ENCODE measurements at regions not wholly inside any gene's neighbourhood (a gene's known extent, or its start where the extent isn't known, plus 50 kb on each side); places are given as distances from the start of the nearest gene placed in this dataset.
A peak's percentile ranks its signal among the peaks of the same experiment; 100 is the strongest.

DNA sequence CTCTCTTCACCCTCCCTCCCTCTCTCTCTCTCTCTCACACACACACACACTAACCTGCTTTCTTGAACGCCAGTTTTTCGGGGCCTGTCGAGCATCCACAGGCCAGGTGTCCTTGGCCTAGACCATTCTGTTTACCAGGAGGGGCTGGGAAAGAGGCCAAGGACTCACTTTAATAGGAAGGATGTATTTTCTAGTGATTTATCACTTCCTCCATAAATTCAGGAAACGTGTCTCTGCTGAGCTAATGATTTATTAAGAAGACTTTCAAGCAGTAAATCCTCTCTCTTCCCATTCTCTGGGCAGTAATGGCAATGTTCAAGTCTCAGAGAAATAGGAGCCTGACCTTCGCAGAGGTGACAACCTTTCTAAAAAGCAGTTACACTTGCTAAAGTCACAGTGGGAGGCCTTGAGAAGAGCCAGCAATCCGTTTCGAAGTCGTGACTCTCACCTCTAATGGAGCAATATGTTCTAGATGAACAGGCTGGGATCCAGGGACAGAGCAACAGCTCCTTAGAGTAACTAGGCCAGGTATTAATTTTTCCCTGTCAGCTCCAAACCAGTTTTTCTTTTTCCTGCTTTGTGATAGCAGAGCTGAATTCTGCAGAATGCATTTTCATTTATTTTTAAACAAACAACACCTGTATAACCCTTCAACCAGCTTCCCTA is 1357.5 kb upstream of the SORCS1 start:
- WGBS (ENCODE audit: insufficient coverage, insufficient read length), result 100% methylated on average over 1 of the region's 8 CpGs

DNA sequence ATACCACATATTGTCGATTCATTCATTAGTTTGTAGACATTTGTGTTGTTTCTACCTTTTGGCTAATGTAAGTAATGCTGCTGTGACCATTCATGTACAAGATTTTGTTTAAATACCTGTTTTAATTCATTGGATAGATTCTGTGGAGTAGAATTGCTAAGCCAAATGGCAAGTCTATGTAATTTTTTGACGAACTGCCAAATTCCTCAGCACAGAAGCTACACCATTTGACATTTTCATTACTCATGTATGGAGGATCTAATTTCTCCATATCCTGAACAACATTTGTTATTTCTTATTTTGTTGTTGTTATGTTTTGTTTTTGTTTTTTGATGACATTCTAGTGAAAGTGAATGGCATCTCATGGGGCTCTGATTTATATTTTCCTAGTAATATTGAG is 1351.3 kb upstream of the SORCS1 start:
- H3K27ac ChIP-seq (ENCODE audit: low read length), result no peak overlapping the region
- no peak overlapping the region for H3K4me3 ChIP-seq (ENCODE audit: low read length)
- WGBS (ENCODE audit: insufficient coverage, insufficient read length), result no CpG with 5 or more reads among the region's 2 CpGs
- H3K9me3 ChIP-seq (ENCODE audit: control insufficient read depth, insufficient read depth, low read length), result no peaks in the 10 kb centered on the region; the same call in 1 of the 2 replicates
- no peaks in the 10 kb centered on the region for H3K36me3 ChIP-seq (ENCODE audit: control insufficient read depth, insufficient read depth, low read length)
- H3K27me3 ChIP-seq (ENCODE audit: control insufficient read depth, insufficient read depth, low read length), result no peaks in the 10 kb centered on the region
- no peak for DNase-seq (ENCODE audit: low read depth, low spot score)
- H3K4me1 ChIP-seq (ENCODE audit: control insufficient read depth, insufficient read depth, low read length), result no peaks in the 10 kb centered on the region

More for the DNA sequence above, 1357.5 kb upstream of the SORCS1 start:
- no peak overlapping the region for H3K4me3 ChIP-seq (ENCODE audit: low read length)
- no peaks in the 10 kb centered on the region for H3K27me3 ChIP-seq (ENCODE audit: control insufficient read depth, insufficient read depth, low read length)
- H3K4me1 ChIP-seq (ENCODE audit: control insufficient read depth, insufficient read depth, low read length), result no peaks in the 10 kb centered on the region
- no peak for DNase-seq (ENCODE audit: low read depth, low spot score)
- no peaks in the 10 kb centered on the region; the same call in 1 of the 2 replicates for H3K9me3 ChIP-seq (ENCODE audit: control insufficient read depth, insufficient read depth, low read length)
- H3K36me3 ChIP-seq (ENCODE audit: control insufficient read depth, insufficient read depth, low read length), result no peaks in the 10 kb centered on the region
- H3K27ac ChIP-seq (ENCODE audit: low read length), result no peak overlapping the region

DNA sequence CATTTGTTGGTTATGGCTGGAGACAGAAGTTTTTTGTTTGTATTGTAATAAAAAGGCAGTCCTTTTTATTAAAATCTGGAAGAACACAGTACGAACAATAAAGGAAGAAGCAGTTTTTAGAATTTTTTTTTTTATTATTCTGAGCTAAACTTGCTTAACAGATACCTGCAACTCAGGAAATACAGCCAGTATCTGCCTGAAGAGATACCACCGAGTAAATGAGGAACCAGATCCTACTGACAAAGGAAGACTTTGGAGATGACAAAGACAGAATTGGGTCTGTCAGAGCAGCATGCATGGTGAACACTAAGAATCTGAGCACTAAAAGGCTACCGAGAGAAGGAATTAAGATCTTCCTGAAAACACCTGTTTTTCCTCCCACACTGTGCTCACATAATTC is 1335.9 kb upstream of the SORCS1 start:
- no peak overlapping the region for H3K4me3 ChIP-seq (ENCODE audit: low read length)
- H3K36me3 ChIP-seq (ENCODE audit: control insufficient read depth, insufficient read depth, low read length), result no peaks in the 10 kb centered on the region
- no peak overlapping the region for H3K27ac ChIP-seq (ENCODE audit: low read length)
- H3K27me3 ChIP-seq (ENCODE audit: control insufficient read depth, insufficient read depth, low read length), result no peaks in the 10 kb centered on the region
- H3K4me1 ChIP-seq (ENCODE audit: control insufficient read depth, insufficient read depth, low read length), result no peaks in the 10 kb centered on the region
- WGBS (ENCODE audit: insufficient coverage, insufficient read length), result no CpG with 5 or more reads among the region's 3 CpGs
- no peaks in the 10 kb centered on the region; the same call in 1 of the 2 replicates for H3K9me3 ChIP-seq (ENCODE audit: control insufficient read depth, insufficient read depth, low read length)
- DNase-seq (ENCODE audit: low read depth, low spot score), result no peak

DNA sequence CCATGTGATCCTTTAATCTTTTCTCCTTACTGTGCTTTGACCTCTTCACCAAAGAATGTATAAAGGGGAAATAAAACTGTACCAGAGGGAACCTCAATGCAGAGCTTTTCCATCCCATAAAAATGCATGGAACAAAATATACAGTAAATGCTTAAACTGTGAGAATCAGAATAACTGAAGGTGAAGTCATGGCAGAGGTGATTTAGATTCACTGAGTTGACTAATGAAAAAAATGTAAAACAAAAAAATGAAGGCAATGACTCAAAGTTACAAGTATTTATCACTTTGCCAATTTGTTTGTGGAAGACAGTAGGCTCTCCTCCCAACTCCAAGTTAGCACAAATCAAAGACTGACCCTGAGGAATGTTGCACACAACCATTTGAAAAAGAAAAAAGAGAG is 1331.6 kb upstream of the SORCS1 start:
- no peaks in the 10 kb centered on the region for H3K36me3 ChIP-seq (ENCODE audit: control insufficient read depth, insufficient read depth, low read length)
- H3K4me3 ChIP-seq (ENCODE audit: low read length), result no peak overlapping the region
- DNase-seq (ENCODE audit: low read depth, low spot score), result no peak
- H3K27ac ChIP-seq (ENCODE audit: low read length), result no peak overlapping the region
- H3K9me3 ChIP-seq (ENCODE audit: control insufficient read depth, insufficient read depth, low read length), result no peaks in the 10 kb centered on the region
- H3K4me1 ChIP-seq (ENCODE audit: control insufficient read depth, insufficient read depth, low read length), result no peaks in the 10 kb centered on the region
- H3K27me3 ChIP-seq (ENCODE audit: control insufficient read depth, insufficient read depth, low read length), result no peaks in the 10 kb centered on the region

DNA sequence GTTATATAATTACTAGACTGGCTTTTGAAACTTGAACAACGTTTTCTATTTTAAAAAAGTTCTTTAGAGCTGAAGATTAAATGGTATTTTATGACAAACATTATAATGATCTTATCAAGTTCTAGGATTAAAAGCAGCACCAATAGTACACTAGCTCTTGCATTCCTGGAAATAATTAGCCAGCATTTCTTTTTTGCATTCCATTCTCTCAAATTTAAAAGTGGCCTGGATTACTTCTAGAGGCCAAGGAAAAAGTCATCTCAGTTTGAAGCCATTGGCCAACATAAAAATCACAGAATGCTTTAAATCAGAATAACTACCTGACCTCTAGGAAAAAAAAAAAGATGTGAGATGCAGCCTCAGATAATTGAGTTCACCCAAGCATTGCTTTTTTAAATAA is 1326.4 kb upstream of the SORCS1 start:
- DNase-seq (ENCODE audit: low read depth, low spot score), result no peak
- H3K27me3 ChIP-seq (ENCODE audit: control insufficient read depth, insufficient read depth, low read length), result no peaks in the 10 kb centered on the region
- no peaks in the 10 kb centered on the region for H3K36me3 ChIP-seq (ENCODE audit: control insufficient read depth, insufficient read depth, low read length)
- no peak overlapping the region for H3K27ac ChIP-seq (ENCODE audit: low read length)
- H3K4me3 ChIP-seq (ENCODE audit: low read length), result no peak overlapping the region
- no peaks in the 10 kb centered on the region for H3K4me1 ChIP-seq (ENCODE audit: control insufficient read depth, insufficient read depth, low read length)
- no peaks in the 10 kb centered on the region; the same call in 1 of the 2 replicates for H3K9me3 ChIP-seq (ENCODE audit: control insufficient read depth, insufficient read depth, low read length)
- no CpG with 5 or more reads among the region's 1 CpG for WGBS (ENCODE audit: insufficient coverage, insufficient read length)

DNA sequence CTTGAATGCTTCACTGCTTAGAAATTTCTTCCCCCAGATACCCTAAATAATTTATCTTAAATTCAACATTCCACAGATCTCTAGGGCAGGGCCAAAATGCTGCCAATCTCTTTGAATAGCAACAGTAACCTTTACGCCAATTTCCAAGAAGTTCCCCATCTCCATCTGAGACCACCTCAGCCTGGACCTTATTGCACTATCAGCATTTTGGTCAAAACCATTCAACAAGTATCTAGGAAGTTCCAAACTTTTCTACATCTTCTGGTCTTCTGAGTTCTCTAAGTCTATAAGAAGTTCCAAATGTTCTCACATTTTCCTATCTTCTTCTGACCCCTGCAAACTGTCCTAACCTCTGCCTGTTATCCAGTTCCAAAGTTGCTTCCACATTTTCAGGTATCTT is 1306.9 kb upstream of the SORCS1 start:
- WGBS (ENCODE audit: insufficient coverage, insufficient read length), result no CpG with 5 or more reads among the region's 1 CpG
- no peaks in the 10 kb centered on the region for H3K36me3 ChIP-seq (ENCODE audit: control insufficient read depth, insufficient read depth, low read length)
- no peak for DNase-seq (ENCODE audit: low read depth, low spot score)
- peaks cover 1% of the 10 kb centered on the region; the same call in 1 of the 2 replicates for H3K9me3 ChIP-seq (ENCODE audit: control insufficient read depth, insufficient read depth, low read length)
- H3K4me1 ChIP-seq (ENCODE audit: control insufficient read depth, insufficient read depth, low read length), result no peaks in the 10 kb centered on the region
- H3K4me3 ChIP-seq (ENCODE audit: low read length), result no peak overlapping the region
- H3K27me3 ChIP-seq (ENCODE audit: control insufficient read depth, insufficient read depth, low read length), result peaks cover 2% of the 10 kb centered on the region; the same call in 1 of the 2 replicates
- no peak overlapping the region for H3K27ac ChIP-seq (ENCODE audit: low read length)

DNA sequence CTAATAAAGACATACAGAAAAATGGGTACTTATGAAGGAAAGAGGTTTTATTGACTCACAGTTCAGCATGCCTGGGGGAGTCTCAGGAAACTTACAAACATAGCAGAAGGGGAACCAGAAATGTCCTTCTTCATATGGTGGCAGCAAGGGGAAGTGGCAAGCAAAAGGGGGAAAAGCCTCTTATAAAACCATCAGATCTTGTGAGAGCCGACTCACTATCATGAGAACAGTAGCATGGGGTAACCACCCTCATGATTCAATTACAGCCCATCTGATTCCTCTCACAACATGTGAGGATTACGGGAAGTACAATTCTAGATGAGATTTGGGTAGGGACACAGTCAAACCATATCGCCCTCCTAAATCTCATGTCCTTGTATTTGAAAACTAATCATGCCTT is 1305.4 kb upstream of the SORCS1 start:
- peaks cover 1% of the 10 kb centered on the region; the same call in 1 of the 2 replicates for H3K9me3 ChIP-seq (ENCODE audit: control insufficient read depth, insufficient read depth, low read length)
- no CpG with 5 or more reads among the region's 3 CpGs for WGBS (ENCODE audit: insufficient coverage, insufficient read length)
- no peaks in the 10 kb centered on the region for H3K36me3 ChIP-seq (ENCODE audit: control insufficient read depth, insufficient read depth, low read length)

DNA sequence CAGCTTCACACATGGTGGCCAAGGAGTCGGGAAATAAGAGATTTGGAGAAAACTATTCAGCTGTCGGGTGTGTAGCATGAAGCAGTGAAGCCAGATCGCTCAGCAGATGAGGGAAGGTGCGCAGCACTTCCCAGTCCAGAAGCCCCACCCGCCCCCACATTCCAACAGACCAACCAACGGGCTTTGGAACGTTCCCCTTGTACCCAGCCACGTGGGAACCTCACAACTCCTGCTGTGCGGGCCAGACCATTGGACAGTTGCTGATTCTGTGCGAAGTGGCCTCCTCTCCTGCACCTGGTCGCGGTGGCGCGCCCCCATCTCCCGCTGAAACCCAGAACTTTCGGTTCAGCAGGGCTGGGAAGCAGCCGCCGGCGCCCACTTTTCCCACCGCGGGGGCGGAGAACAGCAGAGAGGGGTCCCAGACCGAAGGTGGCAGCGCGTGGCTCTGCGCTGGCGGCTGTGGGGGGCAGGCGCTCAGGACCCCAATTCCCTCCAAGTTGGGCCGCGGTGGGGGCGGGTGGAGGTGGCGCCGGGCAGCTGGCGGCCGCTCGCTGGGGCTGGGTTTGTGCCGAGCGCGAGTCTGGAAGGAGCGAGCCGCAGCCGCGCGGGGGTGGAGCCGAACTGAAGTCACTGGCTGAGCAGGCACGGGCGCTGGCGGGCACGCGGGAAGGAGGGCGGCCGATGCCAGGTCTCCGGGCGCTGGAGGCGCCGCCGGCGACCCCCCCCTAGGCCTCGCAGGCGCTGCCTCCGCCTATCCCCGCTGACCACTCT is 1301.5 kb upstream of the SORCS1 start:
- DNase-seq (ENCODE audit: low read depth, low spot score), result no peak
- Histone ChIP-seq H3K4me3 (ENCODE audit: low read length) (peak overlapping the region; percentile 32; the same call in 1 of the 2 replicates), H3K9me3 (ENCODE audit: control insufficient read depth, insufficient read depth, low read length) (peaks cover 1% of the 10 kb centered on the region; the same call in 1 of the 2 replicates), H3K4me1 (ENCODE audit: control insufficient read depth, insufficient read depth, low read length) (no peaks in the 10 kb centered on the region), H3K36me3 (ENCODE audit: control insufficient read depth, insufficient read depth, low read length) (no peaks in the 10 kb centered on the region), H3K27ac (ENCODE audit: low read length) (no peak overlapping the region), H3K27me3 (ENCODE audit: control insufficient read depth, insufficient read depth, low read length) (peaks cover 4% of the 10 kb centered on the region; the same call in 1 of the 2 replicates)
- no CpG with 5 or more reads among the region's 62 CpGs for WGBS (ENCODE audit: insufficient coverage, insufficient read length)

More for the DNA sequence above, 1305.4 kb upstream of the SORCS1 start:
- DNase-seq (ENCODE audit: low read depth, low spot score), result no peak
- H3K4me1 ChIP-seq (ENCODE audit: control insufficient read depth, insufficient read depth, low read length), result no peaks in the 10 kb centered on the region
- no peak overlapping the region for H3K4me3 ChIP-seq (ENCODE audit: low read length)
- H3K27ac ChIP-seq (ENCODE audit: low read length), result no peak overlapping the region
- H3K27me3 ChIP-seq (ENCODE audit: control insufficient read depth, insufficient read depth, low read length), result peaks cover 4% of the 10 kb centered on the region; the same call in 1 of the 2 replicates

DNA sequence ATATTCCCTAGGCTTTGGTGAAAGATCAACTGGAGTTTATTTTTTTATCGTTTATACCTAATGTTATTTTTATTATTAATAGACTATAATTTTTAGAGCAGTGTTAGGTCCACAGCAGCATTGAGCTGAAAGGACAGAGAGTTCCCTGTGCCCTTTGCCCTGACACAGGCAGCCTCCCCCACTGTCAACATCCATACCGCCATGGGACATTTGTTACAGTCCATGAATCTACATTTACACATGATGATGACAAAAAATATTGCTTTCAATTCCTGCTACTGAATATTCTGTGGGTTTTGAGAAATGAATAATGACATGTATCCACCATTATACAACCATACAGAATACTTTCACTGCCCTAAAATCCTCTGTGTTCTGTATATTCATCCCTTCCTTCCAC is 1297.5 kb upstream of the SORCS1 start:
- no CpG with 5 or more reads among the region's 2 CpGs for WGBS (ENCODE audit: insufficient coverage, insufficient read length)
- Histone ChIP-seq H3K27me3 (ENCODE audit: control insufficient read depth, insufficient read depth, low read length) (peaks cover 4% of the 10 kb centered on the region; the same call in 1 of the 2 replicates), H3K9me3 (ENCODE audit: control insufficient read depth, insufficient read depth, low read length) (no peaks in the 10 kb centered on the region; the same call in 1 of the 2 replicates), H3K27ac (ENCODE audit: low read length) (no peak overlapping the region), H3K36me3 (ENCODE audit: control insufficient read depth, insufficient read depth, low read length) (no peaks in the 10 kb centered on the region), H3K4me3 (ENCODE audit: low read length) (no peak overlapping the region), H3K4me1 (ENCODE audit: control insufficient read depth, insufficient read depth, low read length) (no peaks in the 10 kb centered on the region)
- no peak for DNase-seq (ENCODE audit: low read depth, low spot score)

DNA sequence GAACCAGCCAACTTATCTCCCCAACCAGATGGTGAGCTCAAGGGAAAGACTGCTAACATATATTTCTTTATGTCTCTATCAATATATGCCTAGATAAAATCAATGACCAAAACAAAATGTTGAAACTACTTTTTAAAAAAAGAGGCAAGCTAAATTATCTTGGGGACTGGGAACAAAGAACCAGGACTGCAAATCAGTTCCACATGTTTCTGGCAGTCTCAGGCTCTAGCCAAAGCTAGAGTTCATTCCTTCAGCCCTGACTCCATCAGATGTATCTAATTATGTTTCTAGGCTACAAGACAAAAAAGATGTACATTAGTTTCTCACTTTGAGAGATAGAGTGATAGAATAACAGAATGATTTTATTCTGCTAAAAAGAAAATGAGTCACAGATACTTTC is 1290.3 kb upstream of the SORCS1 start:
- H3K27me3 ChIP-seq (ENCODE audit: control insufficient read depth, insufficient read depth, low read length), result no peaks in the 10 kb centered on the region
- no peak overlapping the region for H3K4me3 ChIP-seq (ENCODE audit: low read length)
- no peak overlapping the region for H3K27ac ChIP-seq (ENCODE audit: low read length)
- H3K9me3 ChIP-seq (ENCODE audit: control insufficient read depth, insufficient read depth, low read length), result no peaks in the 10 kb centered on the region
- no peak for DNase-seq (ENCODE audit: low read depth, low spot score)
- no peaks in the 10 kb centered on the region for H3K36me3 ChIP-seq (ENCODE audit: control insufficient read depth, insufficient read depth, low read length)
- no peaks in the 10 kb centered on the region for H3K4me1 ChIP-seq (ENCODE audit: control insufficient read depth, insufficient read depth, low read length)
